GM23248 (cell line): ENCODE measurements at regions not wholly inside any gene's neighbourhood (a gene's known extent, or its start where the extent isn't known, plus 50 kb on each side); places are given as distances from the start of the nearest gene placed in this dataset.

Experiments used
- DNase-seq: peaks from one replicate; pipeline ENCODE4 v3.0.0-alpha.2; 2015
- H2AFZ ChIP-seq: fragments of 200-600 bp; sonication (generic); 2 replicates; pipeline ENCODE4 v1.6.1; 2016; ENCODE audit warnings: antibody characterized with exemption
- H3F3A ChIP-seq: fragments of 200-600 bp; sonication (generic); 2 replicates; pipeline ENCODE4 v1.6.1; 2016; ENCODE audit warnings: mild to moderate bottlenecking, antibody characterized with exemption, mixed run types; ENCODE audit not compliant: insufficient read depth
- H3K27ac ChIP-seq: fragments of 200-600 bp; sonication (generic); 2 replicates; pipeline ENCODE4 v1.5.1; 2016; ENCODE audit warnings: mild to moderate bottlenecking
- H3K27me3 ChIP-seq: fragments of 200-600 bp; sonication (generic); replicated peaks from 2 replicates; pipeline ENCODE4 v1.6.1; 2016; ENCODE audit warnings: mild to moderate bottlenecking; ENCODE audit not compliant: insufficient read depth
- H3K36me3 ChIP-seq: fragments of 200-600 bp; sonication (generic); 2 replicates; pipeline ENCODE4 v1.6.1; 2016; ENCODE audit warnings: low read depth, mild to moderate bottlenecking
- H3K4me1 ChIP-seq: fragments of 200-600 bp; sonication (generic); 2 replicates; pipeline ENCODE4 v1.6.1; 2016; ENCODE audit warnings: mild to moderate bottlenecking; ENCODE audit not compliant: insufficient read depth
- H3K4me2 ChIP-seq: fragments of 200-600 bp; sonication (generic); one replicate; pipeline ENCODE4 v1.6.1; 2016; ENCODE audit warnings: mild to moderate bottlenecking; ENCODE audit not compliant: unreplicated experiment
- H3K4me3 ChIP-seq: fragments of 200-600 bp; sonication (generic); 2 replicates; pipeline ENCODE4 v1.5.1; 2016; ENCODE audit warnings: mild to moderate bottlenecking
- H3K79me2 ChIP-seq: fragments of 200-600 bp; sonication (generic); 2 replicates; pipeline ENCODE4 v1.6.1; 2016; ENCODE audit warnings: mild to moderate bottlenecking; ENCODE audit not compliant: insufficient read depth
- H3K9ac ChIP-seq: fragments of 200-600 bp; sonication (generic); 2 replicates; pipeline ENCODE4 v1.6.1; 2016; ENCODE audit warnings: mild to moderate bottlenecking
- H3K9me2 ChIP-seq: fragments of 200-600 bp; sonication (generic); 2 replicates; pipeline ENCODE4 v1.6.1; 2016; ENCODE audit warnings: mixed run types, mild to moderate bottlenecking, moderate library complexity; ENCODE audit not compliant: insufficient read depth
- H3K9me3 ChIP-seq: fragments of 200-600 bp; sonication (generic); one replicate; pipeline ENCODE4 v1.6.1; 2017; ENCODE audit warnings: low read depth
- H4K20me1 ChIP-seq: fragments of 200-600 bp; sonication (generic); 2 replicates; pipeline ENCODE4 v1.6.0; 2016; ENCODE audit not compliant: insufficient read depth
- EZH2 ChIP-seq: fragments of 200-600 bp; sonication (generic); IDR thresholded peaks from 2 replicates; pipeline ENCODE4 v1.6.1; 2018; ENCODE audit warnings: antibody characterized with exemption, mild to moderate bottlenecking; ENCODE audit not compliant: insufficient read depth, poor library complexity, severe bottlenecking
- EZH2phosphoT487 ChIP-seq: fragments of 200-600 bp; sonication (generic); IDR thresholded peaks from 2 replicates; pipeline ENCODE4 v1.6.1; 2018; ENCODE audit warnings: antibody characterized with exemption, moderate library complexity, mild to moderate bottlenecking, low read depth; ENCODE audit not compliant: insufficient read depth
- WGBS, 2 experiments: methylation state at CpG; one replicate each; pipeline ENCODE4 v1.1.6; 2015 to 2017; ENCODE audit warnings: low lambda C conversion rate in 2 of 2, low coverage in 1 of 2; ENCODE audit errors: missing lambda C conversion rate in 2 of 2; 5-methylcytosine and 5-hydroxymethylcytosine counted together
- in situ Hi-C: fragments of 300-500 bp; cut with MboI; formaldehyde crosslinking; loops from 2 replicates; pipeline ENCODE4 v1.15.0; 2020

DNA sequence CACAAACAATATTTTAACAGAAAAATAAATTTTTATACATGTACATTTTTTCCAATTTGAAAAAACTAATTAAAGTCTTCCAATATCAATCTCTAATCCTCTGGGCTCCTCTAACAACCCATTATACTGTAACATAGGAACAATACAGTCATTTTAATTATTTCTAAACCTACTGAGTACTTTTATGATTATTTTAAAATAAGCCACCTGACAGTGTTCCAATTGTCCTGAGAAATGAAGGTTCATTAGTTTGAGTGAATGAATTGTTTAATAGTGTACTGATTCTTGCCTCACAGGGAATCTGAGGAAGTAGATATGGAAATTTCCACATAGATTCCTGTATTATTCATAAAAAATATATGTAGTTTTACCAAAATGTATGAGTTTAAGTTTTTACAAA lies 123.1 kb upstream of the EYS start:
- no peaks in the 10 kb centered on the region for H3K79me2 ChIP-seq
- no peak overlapping the region for H2AFZ ChIP-seq
- H4K20me1 ChIP-seq = no peaks in the 10 kb centered on the region
- no peaks in the 10 kb centered on the region for H3K36me3 ChIP-seq
- H3K9me2 ChIP-seq = no peaks in the 10 kb centered on the region
- H3K4me3 ChIP-seq = no peak overlapping the region
- no peaks in the 10 kb centered on the region for H3K9me3 ChIP-seq
- no peaks in the 10 kb centered on the region for H3K4me1 ChIP-seq
- no peak for DNase-seq
- no peak overlapping the region for H3K9ac ChIP-seq
- no peak for TF ChIP-seq EZH2phosphoT487
- TF ChIP-seq EZH2 = no peak
- H3F3A ChIP-seq = no peaks in the 10 kb centered on the region
- no peaks in the 10 kb centered on the region for H3K27me3 ChIP-seq
- in situ Hi-C loops = no loop called here
- no peak overlapping the region for H3K4me2 ChIP-seq
- no peak overlapping the region for H3K27ac ChIP-seq

GRCh38 chr6:65819152-65819551 lies 112.1 kb upstream of the EYS start:
- TF ChIP-seq EZH2phosphoT487 (no peak), EZH2 (no peak)
- H3K4me2 ChIP-seq = no peak overlapping the region
- no peaks in the 10 kb centered on the region for H3K27me3 ChIP-seq
- no peaks in the 10 kb centered on the region for H3K36me3 ChIP-seq
- no peak overlapping the region for H3K4me3 ChIP-seq
- H3K27ac ChIP-seq = no peak overlapping the region
- no peaks in the 10 kb centered on the region for H3F3A ChIP-seq
- DNase-seq = no peak
- no peaks in the 10 kb centered on the region for H4K20me1 ChIP-seq
- H3K4me1 ChIP-seq = no peaks in the 10 kb centered on the region
- no peaks in the 10 kb centered on the region for H3K9me2 ChIP-seq
- WGBS, 2 experiments = 49 to 56% methylated on average over 2 of the region's 2 CpGs
- no peaks in the 10 kb centered on the region for H3K79me2 ChIP-seq
- no peak overlapping the region for H3K9ac ChIP-seq
- no peak overlapping the region for H2AFZ ChIP-seq
- in situ Hi-C loops = no loop called here
- H3K9me3 ChIP-seq = no peaks in the 10 kb centered on the region

GRCh38 chr6:65818576-65818975 lies 111.5 kb upstream of the EYS start:
- no peak overlapping the region for H3K4me3 ChIP-seq
- TF ChIP-seq EZH2phosphoT487 (no peak), EZH2 (no peak)
- no peaks in the 10 kb centered on the region for H3K9me3 ChIP-seq
- H3K36me3 ChIP-seq = no peaks in the 10 kb centered on the region
- no peak overlapping the region for H2AFZ ChIP-seq
- no peaks in the 10 kb centered on the region for H3K9me2 ChIP-seq
- no peaks in the 10 kb centered on the region for H3K27me3 ChIP-seq
- H3K4me1 ChIP-seq = no peaks in the 10 kb centered on the region
- in situ Hi-C loops = no loop called here
- H3K27ac ChIP-seq = no peak overlapping the region
- H3K79me2 ChIP-seq = no peaks in the 10 kb centered on the region
- H3K4me2 ChIP-seq = no peak overlapping the region
- H4K20me1 ChIP-seq = no peaks in the 10 kb centered on the region
- 14 to 19% methylated on average over 5 of the region's 5 CpGs for WGBS, 2 experiments
- no peaks in the 10 kb centered on the region for H3F3A ChIP-seq
- no peak overlapping the region for H3K9ac ChIP-seq
- no peak for DNase-seq

- no peak overlapping the region for H3K4me3 ChIP-seq
- TF ChIP-seq EZH2 (no peak), EZH2phosphoT487 (no peak)
- H3K9ac ChIP-seq = no peak overlapping the region
- H3K4me1 ChIP-seq = no peaks in the 10 kb centered on the region
- H3K4me2 ChIP-seq = no peak overlapping the region
- H2AFZ ChIP-seq = no peak overlapping the region
- no peaks in the 10 kb centered on the region for H3F3A ChIP-seq
- no peaks in the 10 kb centered on the region for H3K79me2 ChIP-seq
- H3K9me2 ChIP-seq = no peaks in the 10 kb centered on the region
- H4K20me1 ChIP-seq = no peaks in the 10 kb centered on the region
- H3K9me3 ChIP-seq = no peaks in the 10 kb centered on the region
- 4 to 5% methylated on average over 2 of the region's 2 CpGs for WGBS, 2 experiments
- no peak for DNase-seq
- H3K27me3 ChIP-seq = no peaks in the 10 kb centered on the region
- in situ Hi-C loops = no loop called here
- no peaks in the 10 kb centered on the region for H3K36me3 ChIP-seq
- H3K27ac ChIP-seq = no peak overlapping the region
Observed at GRCh38 chr6:65816991-65817390, 110.0 kb upstream of the EYS start.

DNA sequence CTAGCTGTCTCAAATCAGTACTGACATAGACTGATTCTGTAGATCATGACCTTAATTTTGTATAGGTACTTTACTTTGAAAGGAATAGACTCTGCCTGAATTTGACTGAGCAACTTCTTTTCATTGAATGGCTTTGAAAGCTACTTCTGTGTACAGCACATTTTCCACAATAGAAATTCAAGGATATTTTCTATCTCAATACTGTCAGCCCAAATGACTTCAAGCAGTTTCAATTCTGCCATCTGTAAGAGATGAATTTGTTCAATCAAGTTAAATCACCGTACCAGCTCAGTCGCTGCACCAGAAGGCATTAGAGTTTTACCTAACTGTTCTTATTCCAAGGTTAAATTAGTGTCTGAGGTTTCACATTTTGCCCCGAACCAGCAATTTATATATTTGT lies 107.0 kb upstream of the EYS start:
- Histone ChIP-seq H3K27me3 (no peaks in the 10 kb centered on the region), H2AFZ (no peak overlapping the region), H4K20me1 (no peaks in the 10 kb centered on the region), H3K4me2 (no peak overlapping the region), H3K4me1 (no peaks in the 10 kb centered on the region), H3K9me3 (no peaks in the 10 kb centered on the region), H3K79me2 (no peaks in the 10 kb centered on the region), H3K36me3 (no peaks in the 10 kb centered on the region), H3K4me3 (no peak overlapping the region), H3K9ac (no peak overlapping the region), H3F3A (no peaks in the 10 kb centered on the region), H3K9me2 (no peaks in the 10 kb centered on the region), H3K27ac (no peak overlapping the region)
- DNase-seq = no peak
- WGBS, 2 experiments = 11 to 16% methylated on average over 3 of the region's 3 CpGs
- in situ Hi-C loops = no loop called here
- TF ChIP-seq EZH2phosphoT487 (no peak), EZH2 (no peak)
